Endothelial cell of umbilical vein (primary cell): ENCODE measurements at regions not wholly inside any gene's neighbourhood (a gene's known extent, or its start where the extent isn't known, plus 50 kb on each side); places are given as distances from the start of the nearest gene placed in this dataset.

ENCODE experiments used
- EZH2 ChIP-seq: IDR thresholded peaks from 2 replicates; pipeline ENCODE4 v1.6.1; 2012; ENCODE audit warnings: borderline replicate concordance, low read depth, mild to moderate bottlenecking, moderate library complexity, low read length, inconsistent platforms; ENCODE audit not compliant: severe bottlenecking
- FOS ChIP-seq: IDR thresholded peaks from 2 replicates; pipeline ENCODE4 v1.6.1; 2011; ENCODE audit warnings: mild to moderate bottlenecking, low read length, moderate library complexity, borderline replicate concordance; ENCODE audit not compliant: insufficient read depth
- TF ChIP-seq, protein P1 (sequence below), 2 donors: IDR thresholded peaks; 1 replicate in 1 of 2; 2 replicates in 1 of 2; pipeline ENCODE4 v1.5.1; 2011; ENCODE audit warnings: low read length in 2 of 2, mild to moderate bottlenecking in 2 of 2, moderate library complexity in 2 of 2, control low read depth in 1 of 2, inconsistent platforms in 1 of 2, low read depth in 1 of 2; ENCODE audit not compliant: insufficient read depth in 1 of 2; ENCODE audit errors: extremely low read depth in 1 of 2

DNA sequence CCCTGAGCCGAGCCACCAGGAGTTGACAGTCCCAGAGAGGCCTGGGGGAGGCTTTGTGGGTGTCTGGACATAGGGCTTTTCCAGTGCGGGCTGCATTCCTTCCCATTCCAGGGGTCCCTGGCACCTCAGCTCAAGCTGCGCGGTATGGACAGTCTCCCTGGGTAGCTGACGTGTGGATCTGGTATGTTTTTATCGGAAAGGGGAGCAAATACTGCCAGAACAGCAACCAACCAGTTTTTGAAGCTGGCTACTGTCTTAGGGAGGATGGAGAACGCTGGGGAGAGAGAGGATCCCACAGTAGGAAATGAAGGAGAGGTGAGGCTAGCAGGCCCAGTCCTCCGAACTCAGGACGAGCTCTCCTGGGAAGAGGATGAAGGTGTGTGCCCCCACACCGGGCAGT lies 103.8 kb upstream of the APCDD1 start:
- no peak for TF ChIP-seq EZH2
- TF ChIP-seq, protein P1, sequence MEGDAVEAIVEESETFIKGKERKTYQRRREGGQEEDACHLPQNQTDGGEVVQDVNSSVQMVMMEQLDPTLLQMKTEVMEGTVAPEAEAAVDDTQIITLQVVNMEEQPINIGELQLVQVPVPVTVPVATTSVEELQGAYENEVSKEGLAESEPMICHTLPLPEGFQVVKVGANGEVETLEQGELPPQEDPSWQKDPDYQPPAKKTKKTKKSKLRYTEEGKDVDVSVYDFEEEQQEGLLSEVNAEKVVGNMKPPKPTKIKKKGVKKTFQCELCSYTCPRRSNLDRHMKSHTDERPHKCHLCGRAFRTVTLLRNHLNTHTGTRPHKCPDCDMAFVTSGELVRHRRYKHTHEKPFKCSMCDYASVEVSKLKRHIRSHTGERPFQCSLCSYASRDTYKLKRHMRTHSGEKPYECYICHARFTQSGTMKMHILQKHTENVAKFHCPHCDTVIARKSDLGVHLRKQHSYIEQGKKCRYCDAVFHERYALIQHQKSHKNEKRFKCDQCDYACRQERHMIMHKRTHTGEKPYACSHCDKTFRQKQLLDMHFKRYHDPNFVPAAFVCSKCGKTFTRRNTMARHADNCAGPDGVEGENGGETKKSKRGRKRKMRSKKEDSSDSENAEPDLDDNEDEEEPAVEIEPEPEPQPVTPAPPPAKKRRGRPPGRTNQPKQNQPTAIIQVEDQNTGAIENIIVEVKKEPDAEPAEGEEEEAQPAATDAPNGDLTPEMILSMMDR (IDR thresholded peaks at IDR 0.05; ENCODE audit: extremely low read depth in 1 of 2, insufficient read depth in 1 of 2, low read depth in 1 of 2, low read length in 2 of 2), result no peak
- TF ChIP-seq FOS, result no peak
